ENCODE measurements at regions not wholly inside any gene's neighbourhood (a gene's known extent, or its start where the extent isn't known, plus 50 kb on each side); places are given as distances from the start of the nearest gene placed in this dataset.
"Not testable (repeated sequence)": the region's sequence is repeated elsewhere in the genome, so short reads cannot be mapped to it uniquely, and the experiment has no call there.

- intact Hi-C loops (cut with DNase I); H3K9me3 ChIP-seq (ENCODE audit: control insufficient read depth, low read length); H3K4me3 ChIP-seq (ENCODE audit: low read length in 2 of 2); H3K27me3 ChIP-seq (ENCODE audit: control insufficient read depth in 1 of 2, insufficient read depth in 2 of 2, low read length in 1 of 2); H3K27ac ChIP-seq (ENCODE audit: low read depth in 1 of 2, low read length in 2 of 2); ATAC-seq (ENCODE audit: low FRiP score); DNase-seq; H3K4me1 ChIP-seq (ENCODE audit: control insufficient read depth in 1 of 2, insufficient read depth in 2 of 2, low read length in 2 of 2); H3K36me3 ChIP-seq (ENCODE audit: control insufficient read depth in 1 of 2, insufficient read depth in 2 of 2, low read length in 1 of 2): not testable (repeated sequence)
- WGBS, 2 donors, result 91 to 94% methylated on average over 3 of the region's 3 CpGs
Observed at GRCh38 chr17:13659051-13659450, 57.3 kb upstream of the HS3ST3A1 start.

- H3K27me3 ChIP-seq (ENCODE audit: control insufficient read depth in 1 of 2, insufficient read depth in 2 of 2, low read length in 1 of 2), result peaks cover 0 to 2% of the 10 kb centered on the region in 2 donors
- intact Hi-C loops (cut with DNase I), result no loop called here
- H3K4me3 ChIP-seq (ENCODE audit: low read length in 2 of 2), result no peak overlapping the region
- H3K36me3 ChIP-seq (ENCODE audit: control insufficient read depth in 1 of 2, insufficient read depth in 2 of 2, low read length in 1 of 2), result no peaks in the 10 kb centered on the region
- no peak for ATAC-seq (ENCODE audit: low FRiP score)
- no peak for DNase-seq
- WGBS, 2 donors, result 88 to 96% methylated on average over 17 to 21 of the region's 21 CpGs
- peaks cover 3% of the 10 kb centered on the region for H3K9me3 ChIP-seq (ENCODE audit: control insufficient read depth, low read length)
- H3K4me1 ChIP-seq (ENCODE audit: control insufficient read depth in 1 of 2, insufficient read depth in 2 of 2, low read length in 2 of 2), result no peaks in the 10 kb centered on the region
- H3K27ac ChIP-seq (ENCODE audit: low read depth in 1 of 2, low read length in 2 of 2), result no peak overlapping the region
Observed at GRCh38 chr17:13665872-13666635, 64.3 kb upstream of the HS3ST3A1 start.

GRCh38 chr17:13671341-13671740 is 69.6 kb upstream of the HS3ST3A1 start:
- ATAC-seq (ENCODE audit: low FRiP score) (no peak), DNase-seq (no peak)
- peaks cover 5% of the 10 kb centered on the region for H3K9me3 ChIP-seq (ENCODE audit: control insufficient read depth, low read length)
- 30% methylated on average over 3 of the region's 3 CpGs for WGBS, 2 donors
- no peak overlapping the region for H3K27ac ChIP-seq (ENCODE audit: low read depth in 1 of 2, low read length in 2 of 2)
- no peaks in the 10 kb centered on the region for H3K36me3 ChIP-seq (ENCODE audit: control insufficient read depth in 1 of 2, insufficient read depth in 2 of 2, low read length in 1 of 2)
- intact Hi-C loops (cut with DNase I), result no loop called here
- peaks cover 0 to 3% of the 10 kb centered on the region in 2 donors for H3K27me3 ChIP-seq (ENCODE audit: control insufficient read depth in 1 of 2, insufficient read depth in 2 of 2, low read length in 1 of 2)
- no peak overlapping the region for H3K4me3 ChIP-seq (ENCODE audit: low read length in 2 of 2)
- H3K4me1 ChIP-seq (ENCODE audit: control insufficient read depth in 1 of 2, insufficient read depth in 2 of 2, low read length in 2 of 2), result no peaks in the 10 kb centered on the region

- ATAC-seq (ENCODE audit: low FRiP score), result no peak
- WGBS, 2 donors, result 68 to 71% methylated on average over 8 of the region's 8 CpGs
Observed at GRCh38 chr17:13671771-13672170, 70.0 kb upstream of the HS3ST3A1 start.

GRCh38 chr17:13678361-13678760 is 76.6 kb upstream of the HS3ST3A1 start:
- DNase-seq (no peak), ATAC-seq (ENCODE audit: low FRiP score) (no peak)
- no peak overlapping the region for H3K27ac ChIP-seq (ENCODE audit: low read depth in 1 of 2, low read length in 2 of 2)
- intact Hi-C loops (cut with DNase I), result no loop called here
- no peaks in the 10 kb centered on the region for H3K27me3 ChIP-seq (ENCODE audit: control insufficient read depth in 1 of 2, insufficient read depth in 2 of 2, low read length in 1 of 2)
- no peaks in the 10 kb centered on the region for H3K36me3 ChIP-seq (ENCODE audit: control insufficient read depth in 1 of 2, insufficient read depth in 2 of 2, low read length in 1 of 2)
- H3K9me3 ChIP-seq (ENCODE audit: control insufficient read depth, low read length), result no peaks in the 10 kb centered on the region
- no peak overlapping the region for H3K4me3 ChIP-seq (ENCODE audit: low read length in 2 of 2)
- no peaks in the 10 kb centered on the region for H3K4me1 ChIP-seq (ENCODE audit: control insufficient read depth in 1 of 2, insufficient read depth in 2 of 2, low read length in 2 of 2)

More at GRCh38 chr17:13671771-13672170, 70.0 kb upstream of the HS3ST3A1 start:
- H3K27me3 ChIP-seq (ENCODE audit: control insufficient read depth in 1 of 2, insufficient read depth in 2 of 2, low read length in 1 of 2), result peaks cover 0 to 3% of the 10 kb centered on the region in 2 donors
- H3K4me1 ChIP-seq (ENCODE audit: control insufficient read depth in 1 of 2, insufficient read depth in 2 of 2, low read length in 2 of 2), result no peaks in the 10 kb centered on the region
- intact Hi-C loops (cut with DNase I), result no loop called here
- H3K36me3 ChIP-seq (ENCODE audit: control insufficient read depth in 1 of 2, insufficient read depth in 2 of 2, low read length in 1 of 2), result no peaks in the 10 kb centered on the region
- H3K9me3 ChIP-seq (ENCODE audit: control insufficient read depth, low read length), result peaks cover 5% of the 10 kb centered on the region
- no peak overlapping the region for H3K4me3 ChIP-seq (ENCODE audit: low read length in 2 of 2)
- no peak for DNase-seq
- H3K27ac ChIP-seq (ENCODE audit: low read depth in 1 of 2, low read length in 2 of 2), result no peak overlapping the region

GRCh38 chr17:13678841-13679240 is 77.1 kb upstream of the HS3ST3A1 start:
- H3K27ac ChIP-seq (ENCODE audit: low read depth in 1 of 2, low read length in 2 of 2), result no peak overlapping the region
- no peak overlapping the region for H3K4me3 ChIP-seq (ENCODE audit: low read length in 2 of 2)
- intact Hi-C loops (cut with DNase I), result no loop called here
- WGBS, 2 donors, result 68 to 71% methylated on average over 4 of the region's 4 CpGs
- H3K36me3 ChIP-seq (ENCODE audit: control insufficient read depth in 1 of 2, insufficient read depth in 2 of 2, low read length in 1 of 2), result no peaks in the 10 kb centered on the region
- DNase-seq (no peak), ATAC-seq (ENCODE audit: low FRiP score) (no peak)
- H3K4me1 ChIP-seq (ENCODE audit: control insufficient read depth in 1 of 2, insufficient read depth in 2 of 2, low read length in 2 of 2), result no peaks in the 10 kb centered on the region
- H3K9me3 ChIP-seq (ENCODE audit: control insufficient read depth, low read length), result no peaks in the 10 kb centered on the region
- H3K27me3 ChIP-seq (ENCODE audit: control insufficient read depth in 1 of 2, insufficient read depth in 2 of 2, low read length in 1 of 2), result no peaks in the 10 kb centered on the region

- no peaks in the 10 kb centered on the region for H3K4me1 ChIP-seq (ENCODE audit: control insufficient read depth in 1 of 2, insufficient read depth in 2 of 2, low read length in 2 of 2)
- H3K9me3 ChIP-seq (ENCODE audit: control insufficient read depth, low read length), result no peaks in the 10 kb centered on the region
- intact Hi-C loops (cut with DNase I), result no loop called here
- no peaks in the 10 kb centered on the region for H3K27me3 ChIP-seq (ENCODE audit: control insufficient read depth in 1 of 2, insufficient read depth in 2 of 2, low read length in 1 of 2)
- ATAC-seq (ENCODE audit: low FRiP score) (no peak), DNase-seq (no peak)
- no peak overlapping the region for H3K4me3 ChIP-seq (ENCODE audit: low read length in 2 of 2)
- H3K27ac ChIP-seq (ENCODE audit: low read depth in 1 of 2, low read length in 2 of 2), result no peak overlapping the region
- 75% methylated on average over 3 of the region's 3 CpGs for WGBS, 2 donors
- no peaks in the 10 kb centered on the region for H3K36me3 ChIP-seq (ENCODE audit: control insufficient read depth in 1 of 2, insufficient read depth in 2 of 2, low read length in 1 of 2)
Observed at GRCh38 chr17:13688716-13689115, 87.0 kb upstream of the HS3ST3A1 start.

GRCh38 chr17:13690806-13691205 is 89.1 kb upstream of the HS3ST3A1 start:
- WGBS, 2 donors, result 85 to 88% methylated on average over 1 of the region's 1 CpG
- Histone ChIP-seq H3K27me3 (ENCODE audit: control insufficient read depth in 1 of 2, insufficient read depth in 2 of 2, low read length in 1 of 2) (no peaks in the 10 kb centered on the region), H3K4me1 (ENCODE audit: control insufficient read depth in 1 of 2, insufficient read depth in 2 of 2, low read length in 2 of 2) (no peaks in the 10 kb centered on the region), H3K9me3 (ENCODE audit: control insufficient read depth, low read length) (no peaks in the 10 kb centered on the region), H3K4me3 (ENCODE audit: low read length in 2 of 2) (no peak overlapping the region), H3K36me3 (ENCODE audit: control insufficient read depth in 1 of 2, insufficient read depth in 2 of 2, low read length in 1 of 2) (no peaks in the 10 kb centered on the region), H3K27ac (ENCODE audit: low read depth in 1 of 2, low read length in 2 of 2) (no peak overlapping the region)
- ATAC-seq (ENCODE audit: low FRiP score) (no peak), DNase-seq (no peak)
- intact Hi-C loops (cut with DNase I), result no loop called here

GRCh38 chr17:13694934-13695333 is 93.2 kb upstream of the HS3ST3A1 start:
- Histone ChIP-seq H3K27ac (ENCODE audit: low read depth in 1 of 2, low read length in 2 of 2) (no peak overlapping the region), H3K4me3 (ENCODE audit: low read length in 2 of 2) (no peak overlapping the region), H3K27me3 (ENCODE audit: control insufficient read depth in 1 of 2, insufficient read depth in 2 of 2, low read length in 1 of 2) (no peaks in the 10 kb centered on the region), H3K36me3 (ENCODE audit: control insufficient read depth in 1 of 2, insufficient read depth in 2 of 2, low read length in 1 of 2) (no peaks in the 10 kb centered on the region), H3K4me1 (ENCODE audit: control insufficient read depth in 1 of 2, insufficient read depth in 2 of 2, low read length in 2 of 2) (no peaks in the 10 kb centered on the region), H3K9me3 (ENCODE audit: control insufficient read depth, low read length) (peaks cover 4% of the 10 kb centered on the region)
- intact Hi-C loops (cut with DNase I), result no loop called here
- no peak for ATAC-seq (ENCODE audit: low FRiP score)
- DNase-seq, result no peak

Measured in aorta (tissue), 5 donors.